ENCODE measurements at regions not wholly inside any gene's neighbourhood (a gene's known extent, or its start where the extent isn't known, plus 50 kb on each side); places are given as distances from the start of the nearest gene placed in this dataset.

DNA sequence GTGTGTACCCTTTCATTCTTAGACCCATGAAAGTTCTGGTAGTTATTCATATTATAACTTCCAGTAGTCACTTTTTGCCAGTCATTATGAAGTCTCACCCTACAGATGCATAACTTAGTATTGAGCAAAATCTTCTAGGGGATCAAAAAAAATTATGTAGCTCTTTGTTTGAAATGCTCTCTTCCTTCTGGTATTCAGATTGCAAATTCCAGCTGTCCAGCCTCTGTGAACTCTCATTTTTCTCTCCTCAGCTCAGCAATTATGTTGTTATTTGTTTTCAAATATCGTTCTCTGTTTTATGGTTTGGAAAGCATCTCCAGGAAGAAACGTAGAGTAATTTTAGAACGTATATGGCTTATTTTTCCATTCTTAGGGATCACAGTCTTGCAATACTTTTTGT is 442.5 kb downstream of the SEMA3D start:
- TF ChIP-seq POLR2A (IDR thresholded peaks at IDR 0.05) = no peak
- TF ChIP-seq, protein P1, sequence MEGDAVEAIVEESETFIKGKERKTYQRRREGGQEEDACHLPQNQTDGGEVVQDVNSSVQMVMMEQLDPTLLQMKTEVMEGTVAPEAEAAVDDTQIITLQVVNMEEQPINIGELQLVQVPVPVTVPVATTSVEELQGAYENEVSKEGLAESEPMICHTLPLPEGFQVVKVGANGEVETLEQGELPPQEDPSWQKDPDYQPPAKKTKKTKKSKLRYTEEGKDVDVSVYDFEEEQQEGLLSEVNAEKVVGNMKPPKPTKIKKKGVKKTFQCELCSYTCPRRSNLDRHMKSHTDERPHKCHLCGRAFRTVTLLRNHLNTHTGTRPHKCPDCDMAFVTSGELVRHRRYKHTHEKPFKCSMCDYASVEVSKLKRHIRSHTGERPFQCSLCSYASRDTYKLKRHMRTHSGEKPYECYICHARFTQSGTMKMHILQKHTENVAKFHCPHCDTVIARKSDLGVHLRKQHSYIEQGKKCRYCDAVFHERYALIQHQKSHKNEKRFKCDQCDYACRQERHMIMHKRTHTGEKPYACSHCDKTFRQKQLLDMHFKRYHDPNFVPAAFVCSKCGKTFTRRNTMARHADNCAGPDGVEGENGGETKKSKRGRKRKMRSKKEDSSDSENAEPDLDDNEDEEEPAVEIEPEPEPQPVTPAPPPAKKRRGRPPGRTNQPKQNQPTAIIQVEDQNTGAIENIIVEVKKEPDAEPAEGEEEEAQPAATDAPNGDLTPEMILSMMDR (IDR thresholded peaks at IDR 0.05) = no peak
